Neural progenitor cell (in vitro differentiated cells): ENCODE measurements at regions not wholly inside any gene's neighbourhood (a gene's known extent, or its start where the extent isn't known, plus 50 kb on each side); places are given as distances from the start of the nearest gene placed in this dataset.

Experiments used
- DNase-seq: peaks from one replicate; pipeline ENCODE4 v3.0.0-alpha.2; 2016; ENCODE audit warnings: low spot score
- H2AFZ ChIP-seq: fragments of 200-600 bp; sonication (generic); replicated peaks from 2 replicates; pipeline ENCODE4 v1.6.1; 2016; ENCODE audit warnings: antibody characterized with exemption
- H3F3A ChIP-seq: fragments of 200-600 bp; sonication (generic); 2 replicates; pipeline ENCODE4 v1.6.1; 2016; ENCODE audit warnings: antibody characterized with exemption, low read depth
- H3K27ac ChIP-seq: fragments of 200-600 bp; sonication (generic); 2 replicates; pipeline ENCODE4 v1.5.1; 2016; ENCODE audit warnings: mild to moderate bottlenecking
- H3K27me3 ChIP-seq: fragments of 200-600 bp; sonication (generic); 2 replicates; pipeline ENCODE4 v1.6.1; 2016; ENCODE audit warnings: mild to moderate bottlenecking, moderate library complexity
- H3K36me3 ChIP-seq: fragments of 200-600 bp; sonication (generic); 2 replicates; pipeline ENCODE4 v1.5.1; 2016
- H3K4me1 ChIP-seq: fragments of 200-600 bp; sonication (generic); 2 replicates; pipeline ENCODE4 v1.6.1; 2016; ENCODE audit warnings: mixed run types
- H3K4me2 ChIP-seq: fragments of 200-600 bp; sonication (generic); 2 replicates; pipeline ENCODE4 v1.6.1; 2016
- H3K4me3 ChIP-seq: fragments of 200-600 bp; sonication (generic); 2 replicates; pipeline ENCODE4 v1.5.1; 2016
- H3K79me2 ChIP-seq: fragments of 200-600 bp; sonication (generic); 2 replicates; pipeline ENCODE4 v1.6.1; 2016; ENCODE audit warnings: low read depth
- H3K9ac ChIP-seq: fragments of 200-600 bp; sonication (generic); 2 replicates; pipeline ENCODE4 v1.6.1; 2016
- H3K9me3 ChIP-seq: fragments of 200-600 bp; sonication (generic); 2 replicates; pipeline ENCODE4 v1.5.1; 2016; ENCODE audit warnings: low read depth
- H4K20me1 ChIP-seq: fragments of 200-600 bp; sonication (generic); 2 replicates; pipeline ENCODE4 v1.6.1; 2016; ENCODE audit warnings: low read depth
- H3K27ac Mint-ChIP-seq: 3 replicates; pipeline ENCODE4 v1.8.0; 2021; ENCODE audit warnings: mixed read lengths
- H3K27me3 Mint-ChIP-seq: 2 replicates; pipeline ENCODE4 v1.8.0; 2022; ENCODE audit warnings: low read depth, mild to moderate bottlenecking, inconsistent platforms, moderate library complexity, mixed read lengths; ENCODE audit not compliant: insufficient read depth
- H3K36me3 Mint-ChIP-seq: 3 replicates; pipeline ENCODE4 v1.8.0; 2021; ENCODE audit warnings: mixed read lengths
- H3K4me1 Mint-ChIP-seq: 3 replicates; pipeline ENCODE4 v1.8.0; 2021; ENCODE audit warnings: mixed read lengths
- H3K4me3 Mint-ChIP-seq: 3 replicates; pipeline ENCODE4 v1.8.0; 2021; ENCODE audit warnings: mild to moderate bottlenecking, moderate library complexity, mixed read lengths
- H3K9me3 Mint-ChIP-seq: 3 replicates; pipeline ENCODE4 v1.8.0; 2020; ENCODE audit warnings: mixed read lengths
- CTCF ChIP-seq: fragments of 200-600 bp; sonication (generic); IDR thresholded peaks from 2 replicates; pipeline ENCODE4 v1.5.1; 2017; ENCODE audit warnings: antibody characterized with exemption, mild to moderate bottlenecking
- EZH2 ChIP-seq: fragments of 200-600 bp; sonication (generic); IDR thresholded peaks from 2 replicates; pipeline ENCODE4 v1.6.1; 2017; ENCODE audit warnings: antibody characterized with exemption, mild to moderate bottlenecking, moderate library complexity
- EZH2phosphoT487 ChIP-seq: fragments of 200-600 bp; sonication (generic); IDR thresholded peaks from 2 replicates; pipeline ENCODE4 v1.6.1; 2017; ENCODE audit warnings: antibody characterized with exemption

- Mint-ChIP-seq H3K9me3 (peaks cover 5% of the 10 kb centered on the region), H3K27ac (no peak overlapping the region), H3K36me3 (no peaks in the 10 kb centered on the region), H3K4me3 (no peak overlapping the region), H3K27me3 (peaks cover 17% of the 10 kb centered on the region), H3K4me1 (peaks cover 25% of the 10 kb centered on the region)
- no peak for DNase-seq
- no peaks in the 10 kb centered on the region for H3K9me3 ChIP-seq
- H3K36me3 ChIP-seq, result no peaks in the 10 kb centered on the region
- H3K27me3 ChIP-seq, result peaks cover 20% of the 10 kb centered on the region
- H2AFZ ChIP-seq, result no peak overlapping the region
- H3K4me2 ChIP-seq, result peak overlapping the region; percentile 65
- no peaks in the 10 kb centered on the region for H3K79me2 ChIP-seq
- no peak overlapping the region for H3K9ac ChIP-seq
- H3F3A ChIP-seq, result peaks cover 30% of the 10 kb centered on the region
- no peaks in the 10 kb centered on the region for H4K20me1 ChIP-seq
- peaks cover 31% of the 10 kb centered on the region for H3K4me1 ChIP-seq
- TF ChIP-seq EZH2 (no peak), EZH2phosphoT487 (no peak), CTCF (no peak)
- no peak overlapping the region for H3K27ac ChIP-seq
- peak overlapping the region; percentile 18 for H3K4me3 ChIP-seq
Measured at GRCh38 chr22:27312565-27312964, 489.0 kb downstream of the MN1 start.

GRCh38 chr22:27312966-27313855 lies 488.3 kb downstream of the MN1 start:
- no peaks in the 10 kb centered on the region for H3K36me3 ChIP-seq
- H2AFZ ChIP-seq, result peak overlapping the region; percentile 17

GRCh38 chr22:27314276-27314807 lies 487.2 kb downstream of the MN1 start:
- TF ChIP-seq CTCF (no peak), EZH2 (no peak), EZH2phosphoT487 (no peak)
- Histone ChIP-seq H3K9ac (no peak overlapping the region), H3K4me1 (peaks cover 39% of the 10 kb centered on the region), H3K4me3 (no peak overlapping the region), H3K27ac (no peak overlapping the region), H4K20me1 (no peaks in the 10 kb centered on the region), H3F3A (peaks cover 30% of the 10 kb centered on the region), H3K27me3 (peaks cover 20% of the 10 kb centered on the region), H3K79me2 (no peaks in the 10 kb centered on the region), H3K36me3 (no peaks in the 10 kb centered on the region), H3K9me3 (no peaks in the 10 kb centered on the region), H2AFZ (no peak overlapping the region), H3K4me2 (no peak overlapping the region)
- Mint-ChIP-seq H3K36me3 (no peaks in the 10 kb centered on the region), H3K27me3 (peaks cover 17% of the 10 kb centered on the region), H3K9me3 (no peaks in the 10 kb centered on the region), H3K27ac (peak overlapping the region; percentile 35), H3K4me1 (peaks cover 41% of the 10 kb centered on the region), H3K4me3 (no peak overlapping the region)
- DNase-seq, result no peak

More at GRCh38 chr22:27312966-27313855, 488.3 kb downstream of the MN1 start:
- Histone ChIP-seq H3K9me3 (no peaks in the 10 kb centered on the region), H3K4me2 (peak overlapping the region; percentile 65), H3K79me2 (no peaks in the 10 kb centered on the region), H3K27ac (no peak overlapping the region), H4K20me1 (no peaks in the 10 kb centered on the region), H3F3A (peaks cover 30% of the 10 kb centered on the region), H3K27me3 (peaks cover 20% of the 10 kb centered on the region), H3K4me3 (no peak overlapping the region), H3K4me1 (peaks cover 31% of the 10 kb centered on the region), H3K9ac (no peak overlapping the region)
- TF ChIP-seq EZH2, result no peak
- TF ChIP-seq EZH2phosphoT487, result no peak
- no peak for TF ChIP-seq CTCF
- no peak overlapping the region for H3K4me3 Mint-ChIP-seq
- DNase-seq, result no peak
- H3K27ac Mint-ChIP-seq, result no peak overlapping the region
- peaks cover 5% of the 10 kb centered on the region for H3K9me3 Mint-ChIP-seq
- H3K4me1 Mint-ChIP-seq, result peaks cover 32% of the 10 kb centered on the region
- peaks cover 17% of the 10 kb centered on the region for H3K27me3 Mint-ChIP-seq
- H3K36me3 Mint-ChIP-seq, result no peaks in the 10 kb centered on the region
